HG03108 (cell line): ENCODE measurements at regions not wholly inside any gene's neighbourhood (a gene's known extent, or its start where the extent isn't known, plus 50 kb on each side); places are given as distances from the start of the nearest gene placed in this dataset.

Experiments
- ATAC-seq: cut with Tn5 transposase; IDR thresholded peaks from one replicate; pipeline ENCODE4 v1.9.1; 2021; ENCODE audit warnings: moderate library complexity; ENCODE audit not compliant: unreplicated experiment

DNA sequence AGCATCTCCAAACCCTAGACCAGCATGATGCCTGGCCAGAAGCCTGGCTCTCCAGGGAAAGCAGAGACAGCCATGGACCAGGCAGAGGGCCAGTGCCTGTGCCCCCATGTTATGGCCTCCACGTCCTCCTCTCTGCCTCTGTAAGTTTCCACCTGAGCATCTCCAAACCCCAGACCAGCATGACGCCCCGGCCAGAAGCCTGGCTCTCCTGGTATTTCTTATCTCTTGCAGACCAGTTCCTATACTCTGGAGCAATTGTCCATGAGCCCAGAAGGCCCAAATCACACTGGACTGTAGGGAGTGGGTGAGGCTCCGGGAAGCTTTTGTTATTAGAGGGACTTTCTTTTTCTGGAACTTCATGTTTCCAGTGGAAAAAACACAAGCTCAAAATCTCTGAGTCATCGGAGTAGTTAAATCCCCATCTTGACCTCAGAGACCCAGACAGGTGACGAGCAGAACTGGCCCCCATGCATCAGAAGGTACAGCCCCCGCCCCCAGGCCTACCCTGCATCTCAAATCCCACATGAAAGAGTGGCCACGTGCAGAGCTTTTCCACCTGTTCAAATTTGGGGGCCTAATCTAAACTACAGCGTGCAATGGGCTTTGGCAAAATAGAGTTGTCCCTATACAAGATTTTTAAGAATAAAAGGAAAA is 110.2 kb upstream of the FOXQ1 start:
- no peak for ATAC-seq

DNA sequence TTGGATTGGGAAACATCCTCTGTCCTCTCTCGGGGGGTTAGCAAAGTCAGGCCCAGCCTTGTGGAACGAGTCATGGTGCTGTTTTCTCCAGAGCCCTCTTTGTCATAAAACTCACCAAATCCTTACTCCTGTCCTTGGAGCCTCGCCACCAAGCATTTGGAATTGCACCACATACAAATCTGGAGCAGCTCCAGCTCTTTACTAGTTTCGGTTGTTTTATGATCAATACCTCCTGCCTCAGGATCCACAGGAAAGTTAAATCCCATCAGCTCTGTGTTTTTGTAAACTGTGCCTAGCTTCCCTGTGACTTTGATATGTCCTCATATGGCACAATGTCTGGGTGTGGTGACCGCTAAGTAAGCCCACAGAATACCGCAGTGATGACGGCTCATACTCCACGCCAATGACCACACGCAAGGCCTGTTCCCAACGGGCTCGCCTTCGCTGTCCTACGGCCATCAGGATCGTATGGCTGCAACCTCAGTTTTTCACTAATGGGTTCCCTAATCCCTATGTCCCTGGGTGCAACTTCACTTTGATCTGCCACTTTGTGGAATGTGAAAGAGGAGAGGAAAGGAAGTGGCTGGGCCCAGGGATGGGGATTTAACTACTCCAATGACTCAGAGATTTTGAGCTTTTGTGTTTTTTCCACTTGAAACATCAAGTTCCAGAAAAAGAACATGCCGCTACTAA is 111.3 kb upstream of the FOXQ1 start:
- no peak for ATAC-seq

DNA sequence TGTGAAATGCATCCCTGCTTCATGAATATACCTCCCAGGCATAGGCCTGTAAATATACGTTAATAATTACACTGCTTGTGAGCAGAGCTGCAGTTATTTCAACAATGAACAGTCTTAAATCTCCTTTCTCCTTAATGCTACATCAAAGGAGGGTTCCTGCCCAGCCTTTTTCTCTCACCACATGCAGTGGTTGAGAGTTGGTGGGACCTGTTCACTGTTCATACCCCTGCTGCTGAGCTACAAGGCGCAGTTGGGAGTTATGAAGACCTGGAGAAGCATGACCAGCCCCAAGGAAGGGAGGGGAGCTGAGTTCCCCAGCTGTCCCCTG is 111.9 kb upstream of the FOXQ1 start:
- no peak for ATAC-seq

DNA sequence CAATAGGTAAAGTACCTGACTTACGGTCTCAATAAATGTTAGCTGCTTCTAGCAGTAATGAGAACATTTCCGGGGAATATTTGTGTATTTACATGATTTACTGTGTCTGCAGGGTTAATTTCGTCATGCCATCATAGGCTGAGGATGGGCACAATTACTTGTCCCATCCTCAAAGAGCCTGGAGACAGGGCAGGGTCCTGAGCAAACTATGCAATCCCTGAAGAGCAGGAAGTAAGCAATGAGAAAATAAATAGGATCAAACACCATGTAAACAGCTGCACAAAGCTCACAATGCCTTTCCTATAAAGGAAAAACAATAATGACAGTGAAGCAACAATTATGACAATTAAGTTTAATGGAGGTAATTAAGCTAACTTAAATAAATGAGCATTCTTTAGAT is 114.6 kb upstream of the FOXQ1 start:
- ATAC-seq = no peak

DNA sequence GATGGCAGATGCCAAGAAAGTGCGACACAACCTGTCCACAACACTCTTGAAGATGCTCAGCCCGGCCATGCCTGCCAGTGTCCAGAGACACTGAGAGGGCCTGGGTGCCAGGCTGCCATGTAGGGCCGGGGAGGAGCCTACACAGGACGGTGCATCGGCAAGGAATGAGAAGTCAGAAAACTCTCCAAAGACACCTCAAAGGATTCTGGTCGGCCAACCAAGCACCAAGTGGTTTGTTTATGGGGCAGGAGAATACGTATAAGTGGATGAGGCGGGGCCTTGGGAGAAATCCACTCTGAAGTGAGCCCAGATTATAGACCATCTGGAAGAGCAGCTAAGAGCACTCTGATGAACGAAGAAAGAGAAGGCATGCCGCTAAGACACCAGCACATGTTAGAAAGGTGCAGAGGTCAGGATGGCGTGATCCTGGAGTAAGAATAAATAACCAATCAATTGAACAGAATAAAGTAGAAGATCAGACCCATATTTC is 120.7 kb upstream of the FOXQ1 start:
- no peak for ATAC-seq

DNA sequence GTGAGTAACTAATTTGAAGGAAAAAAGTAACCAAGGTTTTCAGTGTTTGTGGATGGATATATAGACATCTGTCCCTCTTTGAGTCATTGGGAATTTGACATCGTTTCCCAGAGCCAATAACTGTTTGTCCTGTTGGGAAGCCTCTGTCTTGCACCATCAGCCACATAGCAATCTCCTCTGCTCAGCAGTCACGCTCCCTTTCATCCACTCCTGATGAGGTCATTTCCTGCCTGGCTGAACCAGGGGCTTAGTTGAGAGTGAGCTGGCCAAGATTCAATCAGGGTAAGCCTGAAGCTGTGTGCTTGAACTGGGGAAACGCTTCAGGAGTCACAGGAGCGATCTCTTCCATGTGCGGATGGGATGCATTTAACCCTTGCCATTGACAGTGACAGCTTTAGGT is 121.5 kb upstream of the FOXQ1 start:
- no peak for ATAC-seq

DNA sequence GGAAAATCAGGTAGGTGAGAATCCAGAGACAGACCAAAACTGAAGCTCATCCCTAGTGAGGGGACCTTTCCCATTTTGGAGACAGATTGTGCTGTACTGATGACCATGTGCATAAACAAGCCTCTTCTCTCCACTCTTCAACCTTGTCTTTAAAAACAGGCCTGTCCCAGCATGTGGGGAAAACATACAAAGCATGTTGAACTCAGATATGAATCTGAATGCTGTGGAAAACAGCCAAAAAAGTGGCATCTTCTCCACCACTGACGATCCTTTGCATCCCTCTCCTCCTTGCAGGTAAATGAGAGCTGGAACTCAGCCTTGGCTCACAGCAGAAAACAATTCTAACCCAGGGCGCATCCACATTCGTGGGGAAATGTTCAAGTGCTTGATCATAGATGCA is 123.7 kb upstream of the FOXQ1 start:
- ATAC-seq = no peak

DNA sequence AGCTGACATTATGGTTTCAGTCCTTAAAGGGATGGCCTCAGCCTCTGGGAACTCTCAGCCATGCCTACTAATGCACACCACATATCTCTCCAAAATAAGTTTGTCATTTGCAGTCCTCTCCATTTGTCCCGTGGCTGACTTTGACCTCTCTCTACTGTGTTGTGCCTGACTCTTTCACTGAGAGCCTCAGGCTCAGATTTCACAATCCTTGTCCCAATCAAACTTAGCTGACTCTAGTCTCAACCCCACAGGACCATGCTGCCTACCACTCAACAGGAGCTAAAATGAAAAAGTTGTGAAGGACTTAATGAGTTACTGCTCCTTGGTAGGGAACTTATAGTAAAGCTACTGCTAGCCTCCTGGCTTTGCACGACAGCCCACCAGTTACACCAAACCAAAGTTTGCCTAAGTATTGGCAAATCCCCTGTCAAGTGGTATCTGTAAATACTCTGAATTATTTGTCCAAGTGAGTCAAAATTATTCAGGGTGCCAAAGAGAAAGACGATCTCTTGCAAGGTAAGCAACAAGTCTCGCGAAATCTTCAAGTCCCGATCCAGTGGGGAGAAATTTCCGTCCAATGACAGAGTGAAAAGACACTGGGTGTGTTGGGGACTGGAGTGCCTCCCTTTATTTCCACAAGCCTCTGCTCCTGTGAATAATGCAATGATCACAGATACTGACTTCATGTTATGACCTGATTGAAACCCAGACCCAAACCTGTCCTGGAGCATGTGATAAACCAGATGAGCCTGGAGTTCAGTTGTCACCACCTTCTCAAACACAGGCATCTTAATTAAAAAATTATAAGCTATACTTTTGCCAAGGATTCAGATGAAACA is 124.4 kb upstream of the FOXQ1 start:
- ATAC-seq = no peak

DNA sequence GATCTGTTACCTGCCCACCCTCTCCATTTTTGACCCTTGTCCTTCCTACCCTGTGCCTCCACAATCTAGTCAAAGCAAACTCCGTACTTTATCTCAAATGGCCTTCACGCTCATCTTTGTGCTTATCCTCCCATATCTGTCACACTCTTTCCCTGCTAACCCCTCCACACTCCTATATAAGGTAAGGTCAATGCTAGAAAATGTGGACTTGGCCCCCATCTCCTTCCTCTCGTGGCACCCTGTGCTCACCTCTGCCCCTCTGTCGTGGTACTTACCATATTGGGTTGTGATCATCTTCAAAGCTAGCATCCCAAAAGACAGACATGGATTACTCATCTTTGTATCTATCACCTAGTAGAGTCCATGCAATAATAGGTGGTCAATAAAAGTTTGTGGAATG is 127.6 kb upstream of the FOXQ1 start:
- no peak for ATAC-seq

DNA sequence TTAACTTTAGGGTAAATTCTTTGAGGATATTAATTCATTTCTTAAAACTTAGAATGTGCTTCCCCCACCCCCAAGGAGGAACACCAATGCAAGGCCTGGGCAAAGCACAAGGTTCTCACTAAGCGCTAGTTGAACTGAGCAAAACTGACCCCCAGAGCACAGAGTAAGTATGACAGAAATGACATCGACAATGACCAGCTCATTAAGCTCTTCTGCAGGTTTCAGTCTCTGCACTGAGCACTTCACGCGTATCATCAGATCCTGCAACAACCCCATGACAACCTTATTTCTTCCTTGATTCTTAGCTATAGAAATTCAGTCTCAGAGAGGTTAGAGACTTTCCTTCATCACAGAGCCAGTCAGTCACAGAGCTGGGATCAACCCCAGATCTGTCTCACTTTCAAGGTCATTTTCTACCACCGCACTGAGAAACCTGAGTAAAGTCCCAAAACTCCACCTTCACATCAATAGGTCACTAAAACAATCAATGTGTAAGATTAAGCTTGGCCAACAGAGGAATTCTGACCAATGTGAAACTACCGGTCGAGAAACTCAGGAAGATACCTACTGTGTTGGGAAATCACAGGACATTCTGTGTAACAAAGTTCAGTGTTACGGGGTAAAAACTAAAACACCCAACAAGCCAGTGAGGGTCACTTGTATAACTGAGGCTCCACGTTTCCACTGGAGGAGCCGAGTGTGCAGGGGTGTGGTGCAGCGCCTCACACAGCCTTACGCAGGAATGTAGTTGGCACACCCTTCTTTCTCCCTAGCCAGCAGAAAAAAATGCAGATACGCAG is 129.0 kb upstream of the FOXQ1 start:
- no peak for ATAC-seq

DNA sequence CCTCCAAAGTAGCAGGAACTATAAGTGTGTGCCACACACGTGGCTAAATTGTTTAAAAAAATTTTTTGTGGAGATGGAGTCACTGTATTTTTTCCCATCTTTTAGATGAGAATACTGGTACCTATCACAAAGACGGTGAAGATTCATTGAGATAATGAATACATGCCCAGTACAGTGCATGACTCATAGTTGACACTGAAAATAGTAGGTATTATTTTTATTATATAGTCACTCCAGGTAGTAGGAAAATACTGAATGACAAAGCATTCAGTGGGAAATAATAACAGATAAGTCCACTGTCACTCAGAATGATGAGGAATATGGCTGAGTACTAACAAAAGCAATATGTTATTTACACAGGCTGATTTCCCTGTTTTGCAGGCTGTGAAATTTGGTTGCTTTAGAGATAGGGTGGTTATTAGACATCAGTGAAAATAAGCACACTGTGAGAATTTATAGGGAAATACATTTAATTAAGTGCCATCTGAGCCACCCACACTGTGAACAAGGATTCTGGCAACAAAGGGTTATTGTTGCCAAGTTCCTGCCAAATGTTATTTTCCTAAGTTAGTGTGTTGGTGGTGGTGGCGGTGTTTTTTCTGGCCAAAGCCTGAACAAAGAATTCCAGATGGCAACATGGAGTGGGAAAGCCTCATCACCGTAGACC is 129.8 kb upstream of the FOXQ1 start:
- ATAC-seq = no peak

DNA sequence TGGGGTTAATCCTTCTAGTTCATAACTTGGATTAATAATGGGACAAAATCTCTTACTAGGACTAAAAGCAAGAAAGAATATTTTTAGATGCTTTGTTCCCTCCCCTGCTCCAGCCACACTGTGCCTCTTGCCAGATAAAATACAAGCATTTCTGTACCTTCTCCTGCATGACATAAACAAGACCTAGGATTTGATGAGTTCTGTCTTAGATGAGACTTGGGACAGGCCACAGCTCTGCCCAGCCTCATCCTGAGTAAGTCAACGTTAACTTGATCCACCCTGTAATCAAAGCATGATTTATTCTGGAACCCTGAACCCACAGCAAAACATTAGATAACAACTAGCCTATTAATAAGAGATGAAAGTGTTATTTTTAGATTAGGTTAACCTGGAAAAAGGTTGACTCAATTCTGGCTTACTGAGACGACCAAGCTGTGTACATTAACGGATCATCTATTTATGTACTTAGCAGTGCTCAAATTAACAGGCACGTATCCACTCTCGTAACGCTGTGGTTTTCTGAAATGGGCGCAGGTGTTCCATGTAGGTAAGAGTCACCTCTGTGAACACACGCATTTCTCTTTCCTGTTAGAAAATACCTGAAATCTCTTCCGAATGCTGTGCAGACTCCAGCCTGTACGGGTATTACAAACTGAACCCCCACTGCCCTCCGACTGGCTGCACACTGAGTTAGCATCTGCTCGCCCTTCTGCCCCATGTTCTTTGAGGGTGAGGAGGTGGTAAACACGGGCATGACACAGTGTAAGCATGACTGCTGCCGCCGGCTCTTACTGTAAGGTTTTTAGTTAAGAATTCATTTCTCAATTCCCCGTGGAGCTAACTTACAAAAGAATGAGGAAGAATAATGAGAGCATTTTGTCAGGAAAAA is 132.1 kb upstream of the FOXQ1 start:
- ATAC-seq = no peak

DNA sequence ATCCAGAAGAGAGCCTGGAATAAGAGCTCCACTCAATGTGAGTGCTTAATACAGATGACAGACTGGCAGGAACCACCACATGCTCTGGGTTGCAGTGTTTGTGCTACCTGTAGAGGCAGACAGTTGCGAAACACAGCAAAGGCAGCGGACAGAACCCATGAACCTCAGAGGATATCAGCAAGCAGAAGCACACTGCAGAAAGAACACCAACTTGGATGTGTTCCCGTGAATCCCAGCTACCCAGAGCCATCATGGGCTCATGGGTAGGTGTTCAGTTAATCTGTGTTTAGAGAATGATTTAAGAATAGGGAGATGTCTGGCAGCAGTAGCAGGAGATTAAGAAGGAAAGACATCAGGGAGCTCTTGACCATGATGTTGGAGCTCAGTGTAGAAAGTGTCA is 133.3 kb upstream of the FOXQ1 start:
- no peak for ATAC-seq

DNA sequence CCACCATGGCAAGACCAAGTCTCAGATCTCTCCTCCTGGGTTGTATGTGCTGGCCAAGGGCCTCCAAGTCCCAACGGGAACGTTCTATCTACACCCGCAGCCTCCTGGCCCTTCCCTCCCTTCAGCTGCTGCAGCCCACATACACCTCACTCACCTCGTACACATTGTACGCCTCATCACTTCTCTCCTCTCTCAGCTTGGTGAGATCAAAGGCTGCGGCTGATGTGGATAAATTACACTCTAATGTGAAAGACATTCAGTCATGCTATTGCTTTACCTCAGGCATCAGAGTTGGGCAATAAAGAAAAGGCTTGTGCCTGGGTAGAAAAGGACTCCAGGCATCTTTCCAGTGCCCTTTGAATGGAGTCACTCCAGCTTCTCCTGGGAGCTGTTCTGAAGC is 135.3 kb upstream of the FOXQ1 start:
- ATAC-seq = no peak

DNA sequence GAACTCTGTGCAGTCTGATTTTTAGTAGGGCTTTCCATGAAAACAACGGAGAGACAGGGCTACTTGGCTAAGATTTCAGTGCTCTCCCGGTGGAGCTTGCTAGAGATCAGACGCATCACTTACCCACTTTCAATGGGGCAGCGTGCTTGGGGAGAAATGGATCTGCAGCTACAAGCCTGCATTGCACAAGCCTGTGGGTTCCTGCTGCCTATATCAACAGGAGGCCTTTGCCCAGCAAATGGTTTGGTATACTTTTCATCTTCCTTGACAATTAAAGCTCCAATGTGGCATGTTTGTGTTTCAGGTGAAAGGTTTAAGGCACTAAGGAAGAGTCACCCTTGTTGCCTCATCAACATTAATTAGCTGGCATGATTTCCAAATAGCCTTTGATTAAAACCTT is 136.0 kb upstream of the FOXQ1 start:
- ATAC-seq = no peak

DNA sequence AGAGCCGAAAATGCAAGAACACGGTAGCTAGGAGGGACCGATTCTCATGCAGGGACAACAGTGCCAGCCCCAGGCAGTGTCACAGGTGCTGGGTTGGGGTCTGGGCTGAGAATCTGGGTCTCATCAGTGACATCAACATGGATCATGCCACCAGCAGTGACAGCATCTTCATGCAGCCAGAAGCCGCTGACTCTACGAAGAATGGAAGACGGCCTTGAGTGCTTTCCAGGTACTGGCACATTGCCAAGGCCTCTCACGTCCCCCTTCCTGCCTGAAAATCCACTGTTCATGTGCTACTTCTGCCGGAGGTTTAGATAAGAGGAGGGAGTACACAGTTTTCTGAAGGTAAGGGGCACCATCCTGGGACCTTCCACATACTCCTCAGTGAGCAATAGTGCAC is 141.1 kb upstream of the FOXQ1 start:
- no peak for ATAC-seq

DNA sequence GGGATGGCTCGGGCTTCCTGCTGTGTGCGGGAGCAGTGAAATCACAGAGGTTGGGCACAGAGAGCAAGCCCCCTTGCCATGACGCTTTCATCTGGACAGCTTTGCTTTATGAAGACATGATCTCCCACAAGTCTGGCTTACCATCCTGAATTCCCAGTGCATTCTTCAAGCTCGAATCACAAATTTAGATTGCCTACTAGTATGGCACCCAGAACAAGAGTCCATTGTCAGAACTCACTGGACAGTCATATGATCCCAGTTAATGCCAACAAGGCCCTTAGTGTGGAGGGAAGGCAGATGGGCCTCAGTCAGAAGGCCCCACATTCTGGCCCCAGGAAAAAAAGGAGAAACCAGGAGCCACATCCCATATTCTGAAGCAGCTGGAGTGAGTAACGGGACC is 147.3 kb upstream of the FOXQ1 start:
- no peak for ATAC-seq

DNA sequence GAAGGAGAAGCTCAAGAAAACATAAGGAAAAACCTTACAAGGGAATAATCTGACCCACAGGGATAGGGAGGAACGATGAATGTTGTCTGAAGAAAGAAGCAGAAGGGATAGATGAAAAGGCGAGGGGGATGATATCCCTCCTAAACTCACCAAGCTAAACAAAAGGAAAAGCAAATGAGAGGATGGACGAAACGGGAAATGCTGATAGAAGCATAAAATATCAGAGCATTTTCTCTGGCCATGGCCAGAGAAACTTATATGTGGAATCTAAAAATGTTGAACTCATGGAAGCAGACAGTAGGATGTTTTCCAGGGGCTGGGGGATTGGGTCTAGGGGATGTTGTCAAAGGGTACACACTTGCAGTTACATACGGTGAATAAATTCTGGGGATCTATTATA is 148.4 kb upstream of the FOXQ1 start:
- ATAC-seq = no peak

DNA sequence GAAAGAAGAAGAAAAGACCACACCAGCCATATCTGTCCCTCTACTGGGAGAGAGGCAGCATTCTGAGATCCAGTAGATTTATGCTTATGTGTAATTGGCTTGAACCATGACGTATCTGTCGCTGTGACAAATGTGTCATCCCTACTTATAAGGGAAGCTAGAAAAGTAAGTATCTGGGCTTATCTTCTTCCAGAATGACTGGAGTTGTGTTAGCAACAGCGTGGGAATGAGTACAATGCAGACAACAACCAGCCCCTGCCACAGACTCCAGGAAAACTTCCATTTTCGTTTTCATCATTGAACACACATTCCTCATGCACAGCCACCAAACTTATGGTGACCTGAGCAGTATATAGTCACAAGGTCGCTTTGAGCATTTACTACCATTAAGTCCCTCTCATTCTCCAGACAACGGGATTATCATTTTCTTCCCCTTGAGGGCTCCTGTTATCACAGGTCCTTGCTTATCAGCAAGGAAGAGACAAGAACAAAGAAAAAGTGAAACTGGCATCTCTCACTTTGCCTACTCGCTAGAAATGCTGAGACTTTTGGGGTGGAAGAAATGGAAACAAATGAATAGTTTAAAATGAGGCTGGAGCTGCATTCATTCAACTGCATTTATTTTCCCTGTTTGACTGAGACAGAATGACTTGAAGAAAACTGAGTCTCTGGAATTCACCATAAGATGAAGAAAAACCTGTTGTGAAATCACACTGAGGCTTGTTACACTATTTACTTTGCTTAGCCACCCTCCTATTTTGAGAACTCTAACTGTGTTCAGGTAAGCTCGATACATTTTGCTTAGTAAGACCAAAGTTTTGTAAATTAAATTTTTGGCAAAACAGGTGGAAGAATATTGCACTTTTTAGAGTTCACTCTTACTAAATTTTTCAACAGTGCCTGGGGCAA is 149.3 kb upstream of the FOXQ1 start:
- ATAC-seq = no peak
